ENCODE measurements at regions not wholly inside any gene's neighbourhood (a gene's known extent, or its start where the extent isn't known, plus 50 kb on each side); places are given as distances from the start of the nearest gene placed in this dataset.

DNA sequence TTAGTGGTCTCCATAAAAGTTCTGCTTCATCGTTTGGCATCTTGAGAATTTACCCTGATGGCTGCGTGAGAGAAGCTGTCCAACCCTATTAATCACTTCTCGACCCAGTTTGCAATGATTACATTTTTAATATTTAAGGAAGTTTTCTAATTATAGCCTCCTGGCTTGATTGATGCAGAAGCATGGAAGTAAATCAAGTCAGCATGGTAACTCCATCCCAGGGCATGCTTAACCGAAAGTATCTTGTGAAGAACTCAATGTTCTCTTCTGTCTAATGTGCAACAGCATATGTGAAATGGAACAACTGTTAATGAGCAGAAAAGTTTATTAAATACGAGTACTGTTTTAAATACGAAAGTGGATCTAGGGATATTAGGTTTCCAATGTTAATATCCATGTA is 278.9 kb upstream of the CD180 start:
- DNase-seq (ENCODE audit: low read depth, low spot score), result no peak

DNA sequence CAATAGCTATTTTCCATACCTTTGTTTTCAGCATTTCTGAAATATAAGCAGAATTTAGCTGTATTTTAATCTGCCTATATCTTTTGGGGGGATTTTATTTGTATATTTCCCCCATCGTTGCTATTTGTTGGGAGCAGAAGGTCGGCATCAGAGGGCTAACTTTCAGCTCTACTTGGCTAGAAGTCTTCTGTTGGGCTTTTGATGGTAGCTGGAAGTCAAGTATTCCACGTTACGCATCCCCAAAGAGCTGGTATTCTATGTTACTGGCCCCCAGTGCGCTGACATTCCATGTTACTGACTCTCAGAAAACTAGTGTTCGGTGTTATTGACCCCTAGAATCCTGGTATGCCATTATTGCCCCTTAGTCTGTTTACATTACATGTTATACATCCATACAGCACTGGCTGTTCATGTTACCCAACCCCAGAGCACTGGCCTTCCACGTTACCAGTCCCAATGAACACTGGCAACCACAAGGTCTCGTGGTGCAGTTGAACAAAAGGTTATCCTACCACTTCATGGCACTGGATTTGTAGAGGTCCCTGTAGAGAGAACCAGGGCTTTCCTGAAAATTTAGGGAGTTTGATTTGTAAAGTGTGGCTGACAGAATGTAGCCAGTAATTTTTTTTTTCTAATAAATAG is 278.1 kb upstream of the CD180 start:
- DNase-seq (ENCODE audit: low read depth, low spot score), result no peak

DNA sequence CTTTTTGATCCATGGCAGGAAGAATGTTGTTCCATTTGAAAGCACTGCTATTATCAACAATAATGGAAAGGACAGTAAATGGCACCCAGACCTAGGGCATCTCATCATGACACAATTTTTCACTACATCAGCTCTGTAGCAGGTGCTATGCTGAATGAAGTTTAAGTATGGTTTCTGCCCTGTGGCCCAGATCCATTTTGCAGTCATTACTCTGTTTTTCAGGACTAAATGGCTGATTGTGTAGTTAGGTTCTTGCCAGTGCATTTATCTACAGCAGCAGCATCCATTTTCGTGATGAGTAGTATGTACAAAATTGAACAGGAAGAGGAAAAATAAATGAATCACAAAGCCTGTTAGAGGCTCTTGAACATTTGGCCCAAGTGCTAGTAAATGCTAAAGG is 270.5 kb upstream of the CD180 start:
- DNase-seq (ENCODE audit: low read depth, low spot score), result no peak

DNA sequence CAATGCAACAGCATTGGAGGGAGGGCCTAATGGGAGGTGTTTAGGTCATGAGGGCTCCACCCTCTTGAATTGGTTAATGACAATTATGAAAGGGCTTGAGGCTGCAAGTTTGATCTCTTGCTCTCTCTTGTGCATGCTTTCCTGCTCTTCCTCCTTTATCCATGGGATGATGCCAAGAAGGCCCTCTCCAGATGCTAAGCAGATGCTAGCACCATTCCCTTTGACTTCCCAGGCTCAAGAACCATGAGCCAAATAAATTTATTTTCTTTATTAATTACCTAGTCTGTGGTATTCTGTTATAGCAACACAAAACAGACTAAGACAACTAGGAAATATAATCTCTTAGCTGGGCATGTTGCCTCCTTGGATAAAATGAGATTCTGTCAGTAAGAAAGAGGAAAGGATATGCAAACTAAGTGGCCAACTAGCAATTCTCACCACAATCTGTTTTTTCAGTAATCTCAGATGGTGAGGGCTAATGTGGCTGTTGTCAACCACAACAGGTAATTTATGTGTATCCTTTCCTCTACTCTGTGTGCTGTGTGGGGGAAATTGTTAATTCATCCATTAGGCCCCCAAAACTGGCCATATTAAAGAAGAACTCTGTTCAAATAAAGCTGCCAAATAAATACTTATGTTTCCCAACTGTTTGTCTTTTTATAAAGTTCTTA is 269.1 kb upstream of the CD180 start:
- peak; percentile 31 for DNase-seq (ENCODE audit: low read depth, low spot score)

DNA sequence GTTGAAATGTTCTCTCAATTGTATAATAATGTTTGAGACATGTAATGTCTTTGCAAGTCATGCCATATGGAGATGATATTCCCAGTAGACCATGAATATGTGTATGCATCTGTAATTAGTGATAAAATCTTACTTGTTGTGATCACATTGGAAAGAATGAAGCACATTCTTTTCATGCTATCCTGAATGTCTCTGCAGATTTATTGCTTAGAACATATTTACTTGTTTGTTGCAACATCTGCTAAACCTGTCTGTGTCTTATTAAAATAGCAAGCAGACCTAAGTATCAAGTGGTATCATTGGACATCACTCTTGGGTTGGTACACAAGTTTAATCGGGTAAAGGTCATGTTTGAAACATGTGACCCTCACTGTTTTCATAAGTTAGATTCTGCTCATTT is 265.5 kb upstream of the CD180 start:
- DNase-seq (ENCODE audit: low read depth, low spot score), result no peak

DNA sequence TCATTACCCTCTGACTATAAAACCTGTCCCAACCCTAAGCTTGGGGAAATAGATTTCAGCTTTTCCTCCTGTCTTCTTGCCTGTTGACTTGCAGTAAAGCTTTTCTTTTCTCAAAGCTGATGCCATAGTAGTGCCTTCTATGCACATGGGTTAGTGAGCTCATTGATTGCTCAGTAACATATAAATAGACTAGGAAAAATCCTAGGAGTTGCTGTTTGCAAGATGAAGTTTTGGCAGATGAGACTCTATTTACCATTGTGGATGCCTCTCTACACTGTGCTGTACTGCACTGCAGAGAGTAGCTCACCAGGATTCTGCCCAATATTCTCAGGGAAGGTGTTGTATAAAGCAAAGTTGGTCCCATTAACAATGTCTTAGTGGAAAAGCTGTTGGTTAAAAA is 262.7 kb upstream of the CD180 start:
- DNase-seq (ENCODE audit: low read depth, low spot score), result no peak

DNA sequence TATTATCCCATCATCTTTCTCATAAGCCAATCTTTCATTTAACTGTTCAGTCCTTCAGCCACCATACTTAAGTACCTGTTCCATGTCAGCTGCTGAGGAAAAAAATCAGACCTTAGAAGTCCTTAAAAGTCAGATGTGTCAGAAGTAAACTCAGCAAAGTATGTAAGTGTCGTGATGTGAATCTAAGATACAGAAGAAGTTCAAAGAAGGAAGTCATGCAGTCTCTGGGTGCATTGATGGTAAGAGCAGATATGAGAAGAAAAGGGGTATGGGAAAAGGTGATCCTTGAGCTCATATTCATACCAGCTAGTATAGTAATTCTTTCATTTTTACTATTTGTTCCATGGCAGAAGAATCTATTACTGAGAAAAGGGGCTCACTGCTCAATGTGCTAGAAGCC is 259.4 kb upstream of the CD180 start:
- DNase-seq (ENCODE audit: low read depth, low spot score), result no peak

DNA sequence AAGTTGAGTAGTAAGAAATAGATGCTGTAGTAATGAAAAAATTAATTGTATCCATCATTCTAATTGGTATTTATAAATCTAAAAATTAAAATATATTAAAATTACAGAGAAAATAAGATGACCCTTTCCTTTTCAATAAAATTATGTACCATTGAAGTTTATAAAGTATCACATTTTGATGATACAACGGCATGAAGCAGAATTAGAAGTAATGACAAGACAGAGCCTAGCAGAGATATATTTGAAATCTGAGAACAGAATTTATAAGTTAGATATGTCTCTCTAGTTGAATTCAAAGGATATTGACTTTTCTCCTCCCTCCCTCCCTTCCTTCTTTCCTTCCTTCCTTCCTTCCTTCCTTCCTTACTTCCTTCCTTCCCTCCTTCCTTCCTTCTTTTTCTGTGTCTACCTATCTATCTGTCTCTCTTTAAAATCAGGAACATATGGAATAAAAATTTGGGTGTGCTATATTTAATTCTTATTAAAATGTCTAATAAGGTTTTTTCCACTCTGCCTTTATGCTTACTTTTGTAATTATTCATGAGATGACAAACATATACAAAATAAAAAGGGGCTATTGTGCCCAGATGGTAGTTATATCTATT is 258.5 kb upstream of the CD180 start:
- DNase-seq (ENCODE audit: low read depth, low spot score), result no peak

DNA sequence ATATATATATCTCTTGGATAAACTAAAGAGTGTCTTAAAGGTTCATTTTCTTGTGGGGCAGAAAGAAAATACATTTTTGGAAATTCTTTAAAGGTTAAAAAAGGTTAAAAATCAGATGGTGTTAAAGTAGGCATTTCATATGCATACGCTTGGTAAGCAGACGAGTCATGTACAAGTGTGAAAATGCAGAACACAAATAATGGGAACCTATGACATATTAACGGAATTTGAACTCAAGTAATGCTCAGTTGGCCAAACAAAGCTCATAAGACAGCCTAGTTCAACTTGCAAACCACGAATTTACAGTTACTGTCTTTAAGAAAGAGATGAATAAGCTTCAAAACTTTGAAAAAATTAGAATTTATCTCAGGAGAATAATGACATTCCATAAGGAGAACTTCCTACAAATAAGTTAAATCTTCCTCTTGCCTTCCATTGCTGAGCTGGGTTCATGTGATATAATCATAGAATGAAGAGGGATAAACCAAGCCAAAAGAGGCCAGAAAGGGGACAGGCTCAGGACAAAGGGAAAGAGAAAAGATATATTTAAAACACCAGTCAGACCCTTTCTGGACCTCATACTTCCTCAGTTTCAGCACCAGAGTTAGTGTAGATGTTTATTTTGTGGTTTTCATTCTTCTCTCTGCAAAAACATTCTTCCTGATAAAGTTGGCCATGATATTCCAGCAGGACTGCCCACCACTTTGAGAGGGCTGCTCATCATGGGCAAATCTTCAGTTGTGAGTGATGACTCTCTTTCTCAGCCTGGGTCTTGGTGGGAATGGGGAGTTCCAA is 256.7 kb upstream of the CD180 start:
- peak; percentile 71 for DNase-seq (ENCODE audit: low read depth, low spot score)

DNA sequence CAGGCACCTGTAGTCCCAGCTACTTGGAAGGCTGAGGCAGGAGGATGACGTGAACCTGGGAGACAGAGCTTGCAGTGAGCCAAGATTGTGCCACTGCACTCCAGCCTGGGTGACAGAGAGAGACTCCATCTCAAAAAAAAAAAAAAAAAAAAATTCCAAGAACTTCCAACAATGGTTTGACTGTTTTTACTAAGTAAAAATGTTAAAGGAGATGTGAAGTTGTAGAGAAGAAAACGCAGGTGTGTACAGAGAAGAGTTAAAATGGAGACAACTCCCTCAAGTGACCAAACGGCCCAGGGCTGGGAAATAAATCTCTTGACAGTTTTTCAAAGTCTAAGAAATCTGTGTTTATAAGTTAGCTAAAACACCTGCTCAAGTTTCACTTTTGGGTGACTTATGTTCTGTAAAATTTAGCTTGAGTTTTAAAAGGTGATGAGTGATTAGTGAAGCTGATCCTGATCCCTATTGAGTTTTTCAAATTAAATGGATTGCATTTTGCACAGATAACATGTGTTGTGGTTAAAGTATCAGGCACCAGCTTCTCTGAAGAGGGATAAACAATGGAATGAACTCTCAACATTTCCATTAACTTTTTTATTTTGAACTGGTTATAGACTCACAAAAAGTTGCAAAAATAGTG is 255.2 kb upstream of the CD180 start:
- no peak for DNase-seq (ENCODE audit: low read depth, low spot score)

DNA sequence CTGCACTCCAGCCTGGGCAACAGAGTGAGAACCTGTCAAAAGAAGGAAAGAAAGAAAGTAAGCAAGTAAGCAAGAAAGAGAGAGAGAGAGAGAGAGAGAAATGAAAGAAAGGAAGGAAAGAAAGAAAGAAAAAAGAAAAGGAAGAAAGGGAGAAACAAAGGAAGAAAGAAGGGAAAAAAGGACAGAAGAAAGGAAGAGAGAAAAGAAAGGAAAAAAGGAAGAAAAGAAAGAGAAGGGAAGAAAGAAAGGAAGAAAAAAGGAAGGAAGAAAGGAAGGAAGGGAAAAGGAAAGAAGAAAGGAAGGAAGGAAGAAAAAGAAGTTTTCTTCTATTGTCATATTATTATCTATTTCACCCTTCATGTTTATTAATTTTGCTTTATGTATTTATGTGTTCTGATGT is 251.1 kb upstream of the CD180 start:
- DNase-seq (ENCODE audit: low read depth, low spot score), result no peak

DNA sequence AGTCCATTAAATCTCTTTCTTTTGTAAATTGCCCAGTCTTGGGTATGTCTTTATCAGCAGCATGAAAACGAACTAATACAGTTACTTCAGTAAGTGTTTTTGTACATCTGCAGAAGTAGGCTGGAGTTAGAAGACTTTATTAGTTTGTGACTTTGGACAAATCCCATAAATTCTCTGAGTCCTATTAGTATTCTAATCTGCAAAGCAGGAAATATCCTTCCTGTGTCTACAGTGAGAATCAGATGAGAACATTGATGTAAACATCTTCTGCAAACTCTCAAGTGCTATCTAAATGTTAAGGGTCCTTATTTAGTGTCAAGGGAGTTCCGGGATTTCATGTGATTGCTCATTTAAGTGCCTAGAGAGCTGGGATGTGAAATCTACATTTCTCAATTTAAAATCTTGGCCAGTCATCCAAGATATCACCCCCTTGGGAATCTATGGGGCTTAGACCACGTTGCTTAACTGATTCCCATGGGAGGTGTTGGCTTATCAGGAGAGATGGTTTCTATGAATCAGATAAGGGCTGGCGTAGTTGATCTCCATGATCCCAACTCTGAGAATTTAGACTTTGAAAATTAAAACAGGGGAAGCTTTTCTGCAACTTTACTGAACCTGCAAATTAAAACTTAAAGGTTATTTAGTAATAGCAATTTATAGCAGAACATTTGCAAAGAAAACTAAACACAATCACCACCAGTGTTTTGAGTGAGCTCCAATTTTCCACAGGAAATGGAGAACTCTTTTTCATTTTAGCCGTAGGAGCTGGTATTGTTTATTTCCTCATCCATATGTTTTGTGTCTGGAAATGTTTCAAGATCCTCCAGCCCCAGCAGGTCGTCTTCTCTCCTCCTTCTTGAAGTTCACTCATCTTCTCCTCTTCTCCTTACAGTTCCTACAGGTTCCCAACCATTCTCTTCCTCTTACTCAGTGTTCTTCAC is 241.6 kb upstream of the CD180 start:
- no peak for DNase-seq (ENCODE audit: low read depth, low spot score)

DNA sequence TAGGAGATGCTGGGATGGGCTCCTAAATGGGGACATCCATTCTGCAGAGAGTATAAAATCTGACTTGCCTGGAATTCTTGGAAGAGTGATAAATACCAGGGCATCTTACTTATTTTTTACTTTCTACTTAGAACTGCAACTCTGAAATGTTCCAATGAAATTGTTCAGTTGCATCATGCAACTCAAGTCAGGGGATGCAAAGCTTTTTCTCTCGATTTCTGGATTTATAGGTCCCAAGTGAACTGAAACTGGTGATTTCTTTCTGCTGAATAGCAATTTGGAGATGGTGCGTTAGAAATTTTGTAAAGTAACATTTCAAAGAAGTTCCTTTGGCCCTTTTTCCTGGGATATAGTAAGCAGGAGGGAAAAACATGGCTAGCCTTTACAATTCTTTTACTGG is 238.4 kb upstream of the CD180 start:
- DNase-seq (ENCODE audit: low read depth, low spot score), result no peak

DNA sequence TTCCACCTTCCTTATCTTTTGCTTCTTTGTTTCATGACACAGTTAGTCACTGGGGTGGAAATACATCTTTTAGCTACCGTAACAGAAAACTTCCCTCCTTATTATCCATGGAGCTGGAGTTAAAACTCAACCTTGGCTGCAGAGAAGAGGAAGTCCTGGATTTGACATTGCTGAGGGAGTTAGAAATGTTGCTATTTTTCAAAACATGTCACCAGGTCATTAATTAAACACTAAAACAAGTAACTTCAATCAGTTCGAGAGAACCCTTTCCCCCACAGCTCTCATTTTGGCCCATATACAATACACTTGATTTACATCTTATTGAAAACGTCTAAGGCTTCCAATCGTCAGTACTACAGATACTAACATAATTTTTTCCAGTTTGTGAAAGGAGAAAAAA is 237.9 kb upstream of the CD180 start:
- DNase-seq (ENCODE audit: low read depth, low spot score), result no peak

DNA sequence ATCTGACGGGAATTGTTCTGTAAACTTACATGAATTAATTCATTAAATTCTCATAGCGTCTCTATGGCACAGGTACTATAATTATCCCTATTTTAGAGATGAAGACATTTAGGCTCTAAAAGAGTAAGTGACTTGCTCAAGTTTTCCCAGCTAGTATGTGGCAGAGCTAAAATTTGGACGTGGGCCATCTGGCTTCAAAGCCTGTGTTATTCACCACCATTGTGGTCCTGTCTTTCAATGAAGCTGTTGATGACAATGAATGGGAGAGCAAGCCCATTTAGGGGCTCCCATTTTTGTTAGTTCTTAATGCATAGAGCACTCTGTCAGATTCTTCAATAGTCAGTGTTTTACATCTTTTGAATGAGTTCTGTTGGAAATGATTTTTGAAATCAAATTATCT is 236.0 kb upstream of the CD180 start:
- DNase-seq (ENCODE audit: low read depth, low spot score), result peak; percentile 67

DNA sequence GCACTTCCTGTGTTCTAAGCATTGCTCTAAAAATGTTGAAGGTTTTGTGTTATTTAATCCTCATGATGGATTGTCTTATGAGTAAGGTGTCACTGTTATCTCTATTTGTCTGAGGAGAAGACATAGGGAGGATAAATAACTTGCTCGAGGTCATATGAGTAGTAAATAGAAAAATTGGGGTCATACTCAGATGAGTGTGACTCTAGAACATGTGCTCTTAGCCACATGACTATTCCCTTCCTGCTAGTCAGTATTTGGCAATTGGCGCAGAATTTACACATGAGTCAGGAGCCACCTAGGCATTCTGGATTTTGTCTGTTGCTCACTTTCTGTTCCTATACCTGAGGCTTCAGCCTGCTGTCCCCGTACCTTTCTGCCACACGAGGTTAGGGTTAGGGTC is 234.6 kb upstream of the CD180 start:
- DNase-seq (ENCODE audit: low read depth, low spot score), result no peak

DNA sequence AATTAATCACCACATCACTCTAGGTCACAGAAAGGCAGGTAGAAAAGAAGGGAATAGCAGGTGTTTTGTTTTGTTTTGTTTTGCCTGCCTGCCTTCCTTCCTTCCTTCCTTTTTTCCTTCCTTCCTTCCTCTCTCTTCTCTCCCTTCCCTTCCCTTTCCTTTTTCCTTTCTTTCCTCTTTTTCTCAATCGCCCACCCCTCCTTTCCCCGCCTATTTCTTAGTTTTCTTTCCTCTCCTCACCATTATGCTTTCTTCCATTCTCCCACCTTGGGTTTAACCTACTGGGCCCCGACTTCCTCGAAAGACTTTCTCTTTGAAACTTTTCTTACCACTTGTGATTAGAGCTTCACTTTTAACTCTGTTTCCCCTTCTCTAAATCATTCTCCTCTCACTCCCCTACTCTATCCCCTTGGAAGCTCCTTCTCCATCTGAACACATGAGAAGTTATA is 231.3 kb upstream of the CD180 start:
- no peak for DNase-seq (ENCODE audit: low read depth, low spot score)

DNA sequence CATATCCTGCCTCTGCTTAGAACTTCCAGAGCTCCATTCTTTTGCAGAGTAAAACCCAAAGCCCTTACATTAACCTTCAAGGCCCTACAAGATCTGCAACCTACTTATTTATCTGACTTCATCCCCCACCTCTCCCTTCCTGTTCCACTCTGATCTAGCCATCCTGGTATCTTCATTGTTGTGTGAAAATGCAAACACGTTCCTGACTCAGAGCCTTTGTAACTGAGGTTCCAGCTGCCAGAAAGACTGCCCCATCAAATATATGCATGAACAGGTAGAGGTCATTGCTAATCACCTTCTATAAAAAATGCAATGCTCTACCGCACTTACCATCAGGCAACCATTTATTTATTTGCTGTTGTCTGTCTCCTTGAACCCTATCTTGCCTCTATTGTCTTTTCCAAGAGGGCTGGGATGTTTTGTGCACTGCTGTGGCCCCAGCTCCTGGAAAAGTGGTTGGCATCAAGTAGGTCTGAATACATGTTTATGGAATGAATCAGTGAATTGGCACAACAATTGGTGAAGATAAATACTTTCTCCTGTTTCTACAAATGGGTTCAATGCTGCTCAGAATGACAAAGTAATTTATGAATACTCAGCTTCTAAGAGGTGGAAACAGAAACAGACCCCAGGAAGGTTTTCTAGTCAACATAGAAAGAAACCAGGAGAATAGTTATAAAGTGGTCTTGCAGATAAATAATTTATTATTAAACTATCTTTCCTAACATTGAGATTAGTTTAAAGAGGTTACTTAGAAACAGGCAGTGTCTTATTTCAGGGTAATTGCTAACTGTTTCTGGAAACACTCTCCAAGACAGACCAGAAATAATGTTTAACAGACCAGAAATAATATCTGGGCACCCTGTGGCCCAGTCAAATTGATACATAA is 230.6 kb upstream of the CD180 start:
- DNase-seq (ENCODE audit: low read depth, low spot score), result peak; percentile 54

DNA sequence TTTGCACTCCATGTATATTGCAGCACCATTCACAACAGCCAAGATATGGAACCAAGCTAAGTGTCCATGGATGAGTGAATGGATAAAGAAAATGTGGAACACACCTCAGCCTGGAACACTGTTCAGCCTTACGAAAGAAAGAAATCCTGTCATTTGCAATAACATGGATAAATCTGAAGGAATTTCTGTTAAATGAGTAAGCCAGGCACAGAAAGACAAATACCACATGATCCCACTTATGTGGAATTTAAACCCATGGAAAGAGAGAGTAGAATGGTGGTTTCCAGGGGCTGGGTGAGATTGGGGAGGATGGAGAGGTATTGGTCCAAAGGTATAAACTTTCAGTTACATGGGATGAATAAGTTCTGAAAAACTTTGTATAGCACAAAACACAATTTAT is 228.9 kb upstream of the CD180 start:
- DNase-seq (ENCODE audit: low read depth, low spot score), result peak; percentile 58

DNA sequence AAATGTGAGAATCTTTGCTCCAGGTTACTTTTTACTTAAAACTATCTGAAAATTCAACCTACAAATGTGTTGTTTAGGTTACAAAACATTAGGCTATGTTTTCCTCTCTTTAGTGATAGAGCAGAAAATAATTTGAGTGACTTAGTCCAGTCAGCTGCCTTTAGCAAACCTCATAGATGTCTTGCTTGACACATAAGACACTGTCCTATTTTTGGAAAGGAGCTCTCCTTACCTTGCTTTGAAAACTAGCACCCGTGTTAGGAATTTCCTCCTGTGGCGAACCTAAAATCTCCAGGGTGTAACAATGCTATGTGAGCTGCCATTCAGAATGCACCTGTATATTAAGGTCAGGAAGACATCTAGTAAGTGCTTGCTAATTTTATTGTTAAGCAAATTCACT is 221.2 kb upstream of the CD180 start:
- DNase-seq (ENCODE audit: low read depth, low spot score), result no peak
